ENCODE measurements at regions not wholly inside any gene's neighbourhood (a gene's known extent, or its start where the extent isn't known, plus 50 kb on each side); places are given as distances from the start of the nearest gene placed in this dataset.

- no peak overlapping the region for H3K4me3 ChIP-seq (ENCODE audit: low read length)
- TF ChIP-seq CTCF (conservative IDR thresholded peaks at IDR 0.05; ENCODE audit: low read depth, low read length) = no peak
- no peak for DNase-seq (ENCODE audit: low read depth)
Observed at GRCh38 chr14:58833634-58834378, 196.0 kb downstream of the DACT1 start.

- no peak overlapping the region for H3K4me3 ChIP-seq (ENCODE audit: low read length)
- no peak for DNase-seq (ENCODE audit: low read depth)
- TF ChIP-seq CTCF (conservative IDR thresholded peaks at IDR 0.05; ENCODE audit: low read depth, low read length) = no peak
Observed at GRCh38 chr14:58836303-58836974, 198.7 kb downstream of the DACT1 start.

- no peak overlapping the region for H3K4me3 ChIP-seq (ENCODE audit: low read length)
- DNase-seq (ENCODE audit: low read depth) = no peak
- no peak for TF ChIP-seq CTCF (conservative IDR thresholded peaks at IDR 0.05; ENCODE audit: low read depth, low read length)
Observed at GRCh38 chr14:58839233-58839632, 201.5 kb downstream of the DACT1 start.

- no peak for DNase-seq (ENCODE audit: low read depth)
- no peak overlapping the region for H3K4me3 ChIP-seq (ENCODE audit: low read length)
- TF ChIP-seq CTCF (conservative IDR thresholded peaks at IDR 0.05; ENCODE audit: low read depth, low read length) = no peak
Observed at GRCh38 chr14:58844544-58844943, 206.8 kb downstream of the DACT1 start.

GRCh38 chr14:58846682-58847465 is 209.1 kb downstream of the DACT1 start:
- TF ChIP-seq CTCF (conservative IDR thresholded peaks at IDR 0.05; ENCODE audit: low read depth, low read length) = no peak
- no peak overlapping the region for H3K4me3 ChIP-seq (ENCODE audit: low read length)
- DNase-seq (ENCODE audit: low read depth) = no peak

GRCh38 chr14:58848365-58848764 is 210.6 kb downstream of the DACT1 start:
- no peak for TF ChIP-seq CTCF (conservative IDR thresholded peaks at IDR 0.05; ENCODE audit: low read depth, low read length)
- no peak overlapping the region for H3K4me3 ChIP-seq (ENCODE audit: low read length)
- DNase-seq (ENCODE audit: low read depth) = no peak

All from retinal pigment epithelial cell (primary cell).